ENCODE measurements at regions not wholly inside any gene's neighbourhood (a gene's known extent, or its start where the extent isn't known, plus 50 kb on each side); places are given as distances from the start of the nearest gene placed in this dataset.

GRCh38 chr3:70747847-70748246 is 435.4 kb upstream of the MDFIC2 start:
- Histone ChIP-seq H3K9me2 (ENCODE audit: insufficient read depth, low read length) (no peaks in the 10 kb centered on the region), H3K27ac (ENCODE audit: low read depth, low read length, poor library complexity, severe bottlenecking) (no peak overlapping the region), H3K9me3 (ENCODE audit: low read length) (no peaks in the 10 kb centered on the region), H3K36me3 (ENCODE audit: insufficient read depth, low read length) (no peaks in the 10 kb centered on the region), H3K4me2 (ENCODE audit: low read length) (no peak overlapping the region), H3K4me3 (ENCODE audit: low read depth, low read length, poor library complexity, severe bottlenecking) (no peak overlapping the region), H3K79me2 (ENCODE audit: insufficient read depth, low read depth, low read length) (no peaks in the 10 kb centered on the region), H4K20me1 (ENCODE audit: insufficient read depth, low read length) (no peaks in the 10 kb centered on the region), H3K4me1 (ENCODE audit: insufficient read depth, low read length, poor library complexity, severe bottlenecking) (no peaks in the 10 kb centered on the region), H2AFZ (ENCODE audit: low read length) (no peak overlapping the region)
- CTCF ChIA-PET (ENCODE audit: unreplicated experiment), result no interaction called here
- intact Hi-C loops (cut with micrococcal nuclease; ENCODE audit: unreplicated experiment), result no loop called here
- no TSS peak for BruUV-seq (replicated peaks)
- DNase-seq (ENCODE audit: low spot score), result no peak
- TF ChIP-seq EZH2phosphoT487 (IDR thresholded peaks at IDR 0.05; ENCODE audit: borderline replicate concordance, low read depth, low read length), result no peak
- no peak for TF ChIP-seq CTCF (conservative IDR thresholded peaks at IDR 0.05; ENCODE audit: low read length)
- POLR2A ChIA-PET, result interaction anchor here (0.6 to 1.0 kb wide), 3 partner anchors 8 to 894 kb away, joined by 3 read pairs; no protein-coding TSS in a partner anchor

- no peaks in the 10 kb centered on the region for H3K9me3 ChIP-seq (ENCODE audit: low read length)
- no peak for DNase-seq (ENCODE audit: low spot score)
- no peak overlapping the region for H3K27ac ChIP-seq (ENCODE audit: low read depth, low read length, poor library complexity, severe bottlenecking)
- no peaks in the 10 kb centered on the region for H3K36me3 ChIP-seq (ENCODE audit: insufficient read depth, low read length)
- POLR2A ChIA-PET, result no interaction called here
- intact Hi-C loops (cut with micrococcal nuclease; ENCODE audit: unreplicated experiment), result no loop called here
- no TSS peak for BruUV-seq (replicated peaks)
- CTCF ChIA-PET (ENCODE audit: unreplicated experiment), result no interaction called here
- H4K20me1 ChIP-seq (ENCODE audit: insufficient read depth, low read length), result no peaks in the 10 kb centered on the region
- TF ChIP-seq CTCF (conservative IDR thresholded peaks at IDR 0.05; ENCODE audit: low read length), result no peak
- no peak for TF ChIP-seq EZH2phosphoT487 (IDR thresholded peaks at IDR 0.05; ENCODE audit: borderline replicate concordance, low read depth, low read length)
- H3K4me3 ChIP-seq (ENCODE audit: low read depth, low read length, poor library complexity, severe bottlenecking), result no peak overlapping the region
- H3K4me2 ChIP-seq (ENCODE audit: low read length), result no peak overlapping the region
- H3K4me1 ChIP-seq (ENCODE audit: insufficient read depth, low read length, poor library complexity, severe bottlenecking), result no peaks in the 10 kb centered on the region
- H3K9me2 ChIP-seq (ENCODE audit: insufficient read depth, low read length), result no peaks in the 10 kb centered on the region
- H3K79me2 ChIP-seq (ENCODE audit: insufficient read depth, low read depth, low read length), result no peaks in the 10 kb centered on the region
- no peak overlapping the region for H2AFZ ChIP-seq (ENCODE audit: low read length)
Measured at GRCh38 chr3:70744536-70744935, 432.1 kb upstream of the MDFIC2 start.

DNA sequence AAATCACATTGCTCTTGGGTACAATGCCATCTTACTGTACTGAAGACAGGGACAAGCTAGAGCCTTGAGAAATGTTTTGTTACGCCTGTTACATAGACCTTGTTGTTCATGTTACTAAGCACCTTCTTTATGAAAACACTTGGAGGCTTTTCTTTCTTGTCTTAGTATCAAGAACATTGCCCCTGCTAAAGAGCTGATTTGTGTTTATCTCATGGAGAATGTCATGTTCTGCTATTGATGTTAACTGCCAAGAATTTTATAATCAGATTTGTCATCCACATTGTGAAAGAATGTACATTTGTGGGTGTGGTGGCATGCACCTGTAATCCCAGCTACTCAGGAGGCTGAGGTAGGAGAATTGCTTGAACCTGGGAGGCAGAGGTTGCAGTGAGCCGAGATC is 431.3 kb upstream of the MDFIC2 start:
- TF ChIP-seq CTCF (conservative IDR thresholded peaks at IDR 0.05; ENCODE audit: low read length) (no peak), EZH2phosphoT487 (IDR thresholded peaks at IDR 0.05; ENCODE audit: borderline replicate concordance, low read depth, low read length) (no peak)
- H3K4me1 ChIP-seq (ENCODE audit: insufficient read depth, low read length, poor library complexity, severe bottlenecking), result no peaks in the 10 kb centered on the region
- intact Hi-C loops (cut with micrococcal nuclease; ENCODE audit: unreplicated experiment), result no loop called here
- no TSS peak for BruUV-seq (replicated peaks)
- no peaks in the 10 kb centered on the region for H3K36me3 ChIP-seq (ENCODE audit: insufficient read depth, low read length)
- ChIA-PET CTCF (ENCODE audit: unreplicated experiment) (no interaction called here), POLR2A (interaction anchor here (0.6 kb wide), 1 partner anchor 142 kb away, joined by 3 read pairs; no protein-coding TSS in a partner anchor)
- H4K20me1 ChIP-seq (ENCODE audit: insufficient read depth, low read length), result no peaks in the 10 kb centered on the region
- H3K9me2 ChIP-seq (ENCODE audit: insufficient read depth, low read length), result no peaks in the 10 kb centered on the region
- H3K79me2 ChIP-seq (ENCODE audit: insufficient read depth, low read depth, low read length), result no peaks in the 10 kb centered on the region
- no peak overlapping the region for H3K4me2 ChIP-seq (ENCODE audit: low read length)
- no peak for DNase-seq (ENCODE audit: low spot score)
- no peak overlapping the region for H2AFZ ChIP-seq (ENCODE audit: low read length)
- H3K27ac ChIP-seq (ENCODE audit: low read depth, low read length, poor library complexity, severe bottlenecking), result no peak overlapping the region
- H3K4me3 ChIP-seq (ENCODE audit: low read depth, low read length, poor library complexity, severe bottlenecking), result no peak overlapping the region
- H3K9me3 ChIP-seq (ENCODE audit: low read length), result no peaks in the 10 kb centered on the region

Measured in OCI-LY7 (cell line).